Stimulated activated naive CD4-positive, alpha-beta T cell (primary cell): ENCODE measurements at regions not wholly inside any gene's neighbourhood (a gene's known extent, or its start where the extent isn't known, plus 50 kb on each side); places are given as distances from the start of the nearest gene placed in this dataset.
A peak's percentile ranks its signal among the peaks of the same experiment; 100 is the strongest.
"Not testable (repeated sequence)": the region's sequence is repeated elsewhere in the genome, so short reads cannot be mapped to it uniquely, and the experiment has no call there.

Source experiments
- DNase-seq, 6 experiments: peaks; one replicate each; lab custom pipeline; 2025; lab: John Stamatoyannopoulos, UW

DNA sequence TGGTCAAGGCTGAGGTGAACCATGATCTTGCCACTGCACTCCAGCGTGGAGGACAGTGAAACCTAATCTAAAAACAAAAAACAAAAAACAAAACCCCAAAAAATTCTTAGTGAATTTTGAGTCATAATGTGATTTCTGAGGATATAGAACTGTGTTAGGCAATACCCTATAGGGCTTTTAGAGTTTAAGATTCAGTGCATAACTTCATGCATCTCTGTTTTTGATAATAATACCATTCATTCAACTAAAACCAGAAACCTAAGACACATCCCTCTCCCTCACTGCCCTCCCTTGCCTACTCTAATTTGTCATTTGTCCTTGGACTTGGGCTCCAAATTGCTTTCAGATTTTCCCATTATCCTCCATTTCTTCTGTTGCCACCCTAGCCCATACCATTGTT is 405.7 kb upstream of the EDIL3 start:
- DNase-seq, result peak in 1 of 6 experiments; percentile 0

DNA sequence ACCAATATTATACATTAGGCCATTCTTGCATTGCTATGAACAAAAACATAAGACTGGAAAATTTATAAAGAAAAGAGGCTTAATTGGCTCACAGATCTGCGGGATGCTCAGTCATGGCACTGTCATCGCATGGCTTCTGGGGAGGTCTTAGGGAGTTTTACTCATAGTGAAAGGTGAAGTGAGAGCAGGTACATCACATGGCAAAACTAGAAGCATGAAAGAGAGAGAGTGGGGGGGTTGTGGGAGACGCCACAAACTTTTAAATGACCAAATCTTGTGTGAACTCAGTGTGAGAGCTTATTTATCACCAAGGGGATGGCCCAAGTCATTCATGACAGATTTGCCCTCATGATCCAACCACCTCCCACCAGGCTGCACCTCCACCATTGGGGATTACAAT is 398.3 kb upstream of the EDIL3 start:
- DNase-seq, result no peak

DNA sequence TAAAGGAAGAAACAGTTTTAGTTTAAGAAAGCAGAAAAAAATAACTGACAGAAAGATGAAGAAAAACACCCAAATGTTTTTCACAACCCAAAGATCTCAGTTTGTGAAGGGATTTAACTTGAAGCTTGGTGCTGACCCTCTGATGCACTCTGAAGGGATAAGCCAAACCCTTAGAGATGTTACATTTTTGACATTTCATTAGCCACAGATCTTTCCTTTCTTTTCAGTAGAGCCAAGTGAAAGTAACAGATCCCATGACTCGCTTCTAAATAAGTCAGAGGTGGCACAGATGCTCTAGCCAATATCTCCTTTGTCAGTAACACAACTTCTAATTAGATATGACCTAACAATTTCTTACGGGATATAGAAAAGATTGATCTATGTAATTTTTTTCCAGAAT is 394.5 kb upstream of the EDIL3 start:
- DNase-seq, result no peak

DNA sequence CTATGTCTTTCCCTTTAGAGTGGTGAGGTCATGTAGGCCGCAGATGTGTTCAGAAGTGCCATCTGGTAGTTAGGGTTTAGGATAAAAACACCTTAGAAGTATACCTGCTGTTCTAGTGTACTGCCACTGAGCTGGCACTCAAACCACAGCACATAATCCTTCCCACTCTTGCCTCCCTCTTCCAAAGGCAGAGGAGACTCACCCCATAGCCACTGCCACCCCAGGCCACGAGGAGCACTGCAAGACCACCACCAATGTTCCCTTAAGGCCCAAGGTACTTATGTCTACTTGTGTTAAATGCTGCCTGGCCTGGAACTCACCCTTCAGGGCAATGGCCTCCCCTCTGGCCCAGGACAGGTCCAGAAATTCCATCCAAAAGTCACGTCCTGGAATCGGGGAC is 379.5 kb upstream of the EDIL3 start:
- no peak for DNase-seq

DNA sequence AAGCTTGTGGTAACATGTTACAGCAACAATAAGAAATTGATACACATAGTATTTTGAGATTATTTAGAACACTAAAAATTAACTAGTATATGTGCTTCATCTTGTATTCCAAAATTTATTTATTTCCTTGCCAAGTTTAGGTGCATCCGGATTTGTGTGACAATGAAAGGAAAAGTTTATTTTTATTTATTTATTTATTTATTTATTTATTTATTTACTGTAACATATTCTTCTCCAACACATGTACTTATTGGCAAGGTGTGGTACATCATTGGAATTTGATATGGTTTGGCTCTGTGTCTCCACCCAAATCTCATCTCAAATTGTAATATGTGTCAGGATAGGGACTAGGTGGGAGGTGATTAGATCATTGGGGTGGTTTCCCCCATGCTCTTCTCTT is 373.3 kb upstream of the EDIL3 start:
- no peak for DNase-seq

DNA sequence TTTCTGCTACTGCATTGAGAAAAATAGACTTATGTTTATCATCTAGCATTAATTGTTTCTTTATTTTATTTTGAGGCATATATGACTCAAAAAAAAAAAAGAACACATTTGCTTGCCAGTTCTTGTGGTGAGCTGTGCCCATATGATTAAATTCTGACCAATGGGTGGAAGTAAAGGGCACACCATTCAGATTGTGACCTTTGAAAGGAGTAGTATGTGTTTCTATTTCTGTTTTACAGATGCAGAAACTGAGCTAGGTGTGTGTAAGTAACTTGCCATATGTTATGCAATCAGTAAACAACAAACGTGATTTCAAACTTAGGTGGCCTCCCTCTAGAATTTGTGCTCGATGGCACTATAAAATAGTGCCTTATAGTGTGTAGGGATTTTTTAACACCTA is 368.1 kb upstream of the EDIL3 start:
- no peak for DNase-seq

DNA sequence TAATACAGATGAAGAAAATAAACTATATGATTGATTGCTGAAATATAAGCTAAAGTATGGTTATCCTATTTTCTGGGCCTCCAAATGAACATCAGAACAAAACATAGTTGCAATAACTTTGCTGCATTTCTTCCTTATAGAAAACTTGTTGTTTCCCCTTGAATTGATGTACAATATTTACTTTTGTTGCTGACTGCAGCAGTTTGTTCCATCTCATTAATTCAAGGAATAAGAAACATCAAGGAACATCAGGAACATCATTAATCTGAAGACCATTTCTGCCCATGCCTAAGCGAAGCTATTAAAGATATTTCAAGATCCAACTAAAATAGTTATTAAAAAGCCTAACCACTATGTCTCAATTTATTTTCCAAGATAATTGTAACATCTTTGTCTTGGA is 363.6 kb upstream of the EDIL3 start:
- DNase-seq, result no peak

DNA sequence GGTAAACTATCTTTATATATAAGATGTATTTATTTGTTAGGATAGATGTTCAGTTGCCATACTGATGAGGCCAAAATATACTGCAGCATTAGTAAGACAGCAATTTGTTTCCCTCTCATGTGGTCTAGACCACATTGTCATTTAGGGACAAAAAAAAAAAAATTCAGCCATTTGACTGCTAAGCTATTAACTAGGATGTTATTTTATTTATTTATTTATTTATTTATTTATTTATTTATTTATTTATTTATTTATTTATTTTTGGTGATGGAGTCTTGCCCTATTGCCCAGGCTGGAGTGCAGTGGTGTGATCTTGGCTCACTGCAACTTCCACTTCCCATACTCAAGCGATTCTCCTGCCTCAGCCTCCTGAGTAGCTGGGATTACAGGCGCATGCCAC is 361.6 kb upstream of the EDIL3 start:
- DNase-seq, result not testable (repeated sequence)

DNA sequence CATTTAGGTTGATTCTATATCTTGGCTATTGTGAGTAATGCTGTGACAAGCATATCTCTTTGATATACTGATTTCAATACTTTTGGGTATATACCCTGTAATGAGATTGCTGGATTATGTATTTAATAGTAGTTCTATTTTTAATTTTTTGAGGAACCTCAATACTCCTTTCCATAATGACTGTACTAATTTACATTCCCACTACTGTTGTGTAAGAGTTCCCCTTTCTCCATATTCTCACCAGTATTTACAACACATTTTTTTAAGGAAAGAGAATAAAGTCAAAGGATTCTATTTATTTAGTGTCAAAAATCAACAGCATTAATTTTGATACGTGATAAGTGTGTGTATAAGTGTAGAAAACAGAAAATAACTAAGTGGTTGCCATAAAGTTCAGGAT is 356.4 kb upstream of the EDIL3 start:
- no peak for DNase-seq

DNA sequence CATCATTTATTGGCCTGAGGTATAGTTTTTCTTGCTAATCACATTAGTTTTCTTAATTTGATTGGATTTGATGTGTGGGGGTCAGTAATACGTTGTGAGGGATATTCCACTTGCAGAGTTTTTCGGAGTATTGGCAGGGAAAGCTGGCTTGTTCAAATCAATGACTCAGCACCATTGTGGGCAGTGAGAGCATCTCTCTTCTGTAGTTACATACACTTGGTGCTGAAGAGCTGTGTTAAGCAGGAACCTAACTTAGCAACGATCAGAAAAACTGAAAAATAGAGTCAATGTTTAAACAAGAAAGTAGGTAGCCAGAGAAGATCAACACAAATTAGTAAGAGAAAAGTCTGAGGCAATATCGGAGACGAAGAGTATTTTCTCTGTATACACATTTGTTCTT is 344.6 kb upstream of the EDIL3 start:
- no peak for DNase-seq

DNA sequence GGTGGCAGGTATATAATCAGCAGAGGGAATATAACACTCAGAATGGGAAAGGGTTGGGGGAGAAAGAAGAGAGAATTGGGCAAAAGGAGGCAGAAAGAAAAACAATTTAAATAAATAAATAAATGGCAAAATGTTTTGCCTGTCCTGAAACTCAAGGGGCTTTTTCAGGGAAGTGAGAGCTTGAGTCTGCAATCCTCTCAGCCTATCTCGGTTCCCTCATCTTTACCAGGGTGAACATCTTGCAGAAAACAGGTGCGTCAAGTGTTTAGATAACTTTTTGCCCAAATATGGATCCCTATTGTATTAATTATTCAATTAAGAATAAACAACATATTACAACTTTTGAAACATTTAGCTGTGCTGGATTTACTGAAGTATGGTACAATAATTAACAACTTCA is 343.0 kb upstream of the EDIL3 start:
- no peak for DNase-seq

DNA sequence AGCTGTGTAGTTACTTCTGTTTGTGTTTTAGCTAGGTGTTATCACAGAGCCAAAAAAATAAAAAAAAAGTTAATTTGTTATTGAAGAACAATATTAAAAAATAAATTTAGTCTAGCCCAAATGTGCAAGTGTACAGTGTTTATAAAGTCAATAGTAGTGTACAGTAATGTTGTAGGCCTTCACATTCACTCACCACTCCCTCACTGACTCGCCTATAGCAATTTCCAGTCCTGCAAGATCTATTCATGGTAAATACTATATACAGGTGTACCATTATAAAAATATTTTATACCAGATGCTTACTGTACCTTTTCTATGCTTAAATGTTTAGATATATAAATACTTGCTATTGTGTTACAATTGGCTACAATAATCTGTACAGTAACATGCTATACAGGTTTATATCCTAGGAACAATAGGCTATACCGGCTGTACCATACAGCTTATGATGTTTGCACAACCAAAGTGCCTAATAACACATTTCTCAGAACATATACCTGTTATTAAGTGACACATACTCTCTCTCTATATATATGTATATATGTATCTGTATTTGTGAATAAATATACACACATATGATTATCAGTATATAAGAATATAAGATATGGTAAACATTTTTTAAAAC is 341.4 kb upstream of the EDIL3 start:
- no peak for DNase-seq

DNA sequence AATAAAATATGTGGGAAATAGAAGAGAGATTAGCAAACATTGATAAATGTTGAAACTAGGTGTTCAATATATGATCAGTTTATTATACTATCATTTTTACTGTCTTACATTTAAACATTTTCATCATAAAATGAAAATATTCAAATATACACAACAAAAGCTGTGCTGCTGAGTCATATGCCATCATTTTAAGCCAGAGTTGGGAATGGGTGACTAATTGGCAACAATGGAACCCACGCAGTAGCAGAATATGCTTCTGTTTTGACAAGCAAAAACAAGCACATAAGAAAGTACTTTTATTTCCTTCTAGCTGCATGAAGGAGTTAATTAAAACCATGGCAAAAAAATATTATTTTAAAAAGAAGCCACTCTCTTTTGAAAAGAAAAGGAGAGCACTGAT is 340.0 kb upstream of the EDIL3 start:
- DNase-seq, result no peak

DNA sequence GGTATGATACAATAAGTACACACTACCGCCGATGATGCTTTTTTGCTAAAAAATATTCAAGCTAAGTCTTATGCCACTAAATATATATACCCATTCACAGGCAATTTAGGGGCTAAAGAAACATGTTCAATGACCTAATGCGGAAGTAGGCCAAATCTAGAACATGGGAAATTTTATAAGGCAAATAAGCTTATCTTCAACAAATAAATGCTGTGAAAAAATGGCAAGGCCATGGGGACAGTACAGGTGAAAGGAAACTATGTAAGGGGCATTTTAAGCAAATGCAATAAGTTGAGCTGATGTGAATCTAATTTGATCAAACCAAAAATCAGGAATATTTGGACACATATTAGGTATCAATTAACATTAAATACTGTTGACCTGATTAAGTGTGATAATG is 339.5 kb upstream of the EDIL3 start:
- no peak for DNase-seq

DNA sequence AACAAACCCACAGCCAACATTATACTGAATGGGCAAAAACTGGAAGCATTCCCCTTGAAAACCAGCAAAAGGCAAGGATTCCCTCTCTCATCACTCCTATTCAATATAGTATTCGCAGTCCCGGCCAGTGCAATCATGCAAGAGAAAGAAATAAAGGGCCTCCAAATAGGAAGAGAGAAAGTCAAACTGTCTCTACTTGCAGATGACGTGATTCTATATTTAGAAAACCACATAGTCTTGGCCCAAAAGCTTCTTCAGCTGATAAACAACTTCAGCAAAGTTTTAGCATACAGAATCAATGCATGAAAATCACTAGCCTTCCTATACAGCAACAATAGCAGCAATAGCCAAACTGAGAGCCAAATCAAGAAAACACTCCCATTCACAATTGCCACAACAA is 333.7 kb upstream of the EDIL3 start:
- DNase-seq, result no peak

DNA sequence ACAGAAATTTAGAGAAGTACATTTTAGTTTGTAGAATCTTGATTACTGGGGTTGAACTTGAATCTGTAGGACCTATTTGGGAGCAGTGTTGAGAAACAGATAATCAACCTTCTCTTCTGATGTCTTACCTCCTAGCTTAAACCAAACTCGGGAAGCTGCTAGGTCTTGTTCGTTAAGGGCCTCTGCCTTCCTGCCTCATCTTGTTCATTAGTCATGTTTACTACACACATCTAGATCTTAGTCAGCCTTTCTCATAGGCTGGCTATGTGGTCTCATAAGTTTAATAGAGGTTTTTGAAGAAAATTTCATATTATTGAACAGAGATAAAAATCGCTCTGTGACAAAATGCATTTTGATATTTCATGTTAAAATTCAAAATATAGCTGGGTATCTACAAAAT is 331.0 kb upstream of the EDIL3 start:
- no peak for DNase-seq

DNA sequence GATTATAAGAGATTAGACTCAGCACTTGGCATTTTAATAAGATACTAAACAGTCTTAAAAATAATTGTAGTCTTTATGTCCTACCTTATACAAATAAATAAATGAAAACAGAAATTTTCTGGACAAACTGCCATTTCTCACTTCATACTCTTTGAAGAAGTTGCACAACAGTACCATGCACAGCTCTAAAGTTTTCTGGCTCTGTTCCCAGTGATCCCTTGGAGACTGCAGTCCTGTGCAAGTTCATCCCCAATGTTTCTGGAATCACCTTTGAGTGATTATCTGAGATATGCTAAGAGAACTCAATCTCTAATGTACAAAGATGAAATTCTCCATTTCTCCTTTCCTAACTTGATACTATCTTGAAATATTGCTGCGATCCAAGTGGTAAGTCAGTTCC is 330.4 kb upstream of the EDIL3 start:
- DNase-seq, result no peak

DNA sequence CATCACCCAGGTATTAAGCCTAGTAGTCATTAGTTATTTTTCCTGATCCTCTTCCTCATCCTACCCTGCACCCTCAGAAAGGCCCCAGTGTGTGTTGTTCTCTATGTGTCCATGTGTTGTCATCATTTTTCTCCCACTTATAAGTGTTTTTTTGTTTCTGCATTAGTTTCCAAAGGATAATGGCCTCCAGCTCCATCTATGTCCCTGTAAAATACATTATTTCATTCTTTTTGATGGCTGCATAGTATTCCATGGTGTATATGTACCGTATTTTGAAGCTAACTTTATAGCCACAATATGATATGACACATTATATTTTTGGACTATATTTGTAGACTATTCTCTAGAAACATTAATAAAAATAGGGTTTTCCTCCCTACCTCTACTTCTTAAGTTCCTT is 324.4 kb upstream of the EDIL3 start:
- DNase-seq, result no peak

DNA sequence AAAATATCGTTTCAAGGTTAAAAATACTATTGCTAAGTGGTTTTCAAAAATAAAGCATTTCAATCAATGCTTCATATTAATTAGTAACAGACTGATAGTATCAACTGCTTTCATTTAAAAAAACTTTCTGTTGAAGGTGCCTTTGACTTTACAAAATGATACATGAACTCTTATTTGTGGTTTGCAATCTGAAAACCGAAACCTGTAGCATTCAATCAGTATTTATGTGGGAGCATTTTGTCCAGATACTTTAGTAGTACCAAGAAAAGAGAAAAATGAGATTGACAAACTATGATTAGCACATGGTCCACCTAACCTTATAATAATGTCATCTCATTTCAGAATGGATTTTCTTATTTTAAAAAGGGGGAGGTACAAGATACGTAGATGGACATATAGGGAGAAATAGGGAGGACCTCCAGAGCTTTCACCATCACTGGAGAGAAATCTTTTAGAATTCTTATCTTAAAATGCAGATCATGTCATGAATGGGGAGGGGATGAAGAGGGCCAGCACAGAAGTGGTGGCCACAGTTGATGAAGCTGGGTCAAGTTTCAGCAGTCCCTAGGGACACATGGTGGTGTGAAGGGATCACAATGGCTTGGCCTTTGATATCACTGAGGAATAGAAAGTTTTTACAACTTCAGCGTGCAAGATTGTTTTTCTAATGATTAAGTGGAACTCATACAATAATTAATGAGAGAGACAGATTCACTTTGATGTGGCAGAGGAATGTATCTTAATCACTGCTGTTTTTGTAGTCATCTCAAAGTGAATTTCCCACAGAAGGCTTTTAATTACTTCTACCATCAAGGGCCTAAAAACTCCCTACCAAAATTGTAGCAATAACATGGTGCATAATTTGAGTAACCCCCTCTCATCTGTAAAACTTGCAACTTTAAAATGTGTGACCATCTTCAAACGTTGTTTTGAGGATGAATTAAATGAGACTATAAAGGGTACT is 322.3 kb upstream of the EDIL3 start:
- DNase-seq, result no peak

DNA sequence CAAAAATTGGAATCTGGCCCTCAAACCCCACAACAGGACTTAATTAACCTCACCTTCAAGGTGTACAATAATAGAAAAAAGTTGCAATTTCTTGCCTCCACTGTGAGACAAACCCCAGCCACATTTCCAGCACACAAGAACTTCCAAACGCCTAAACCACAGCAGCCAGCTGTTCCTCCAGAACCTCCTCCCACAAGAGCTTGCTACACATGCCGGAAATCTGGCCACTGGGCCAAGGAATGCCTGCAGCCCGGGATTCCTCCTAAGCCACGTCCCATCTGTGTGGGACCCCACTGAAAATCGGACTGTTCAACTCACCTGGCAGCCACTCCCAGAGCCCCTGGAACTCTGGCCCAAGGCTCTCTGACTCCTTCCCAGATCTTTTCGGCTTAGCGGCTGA is 315.9 kb upstream of the EDIL3 start:
- not testable (repeated sequence) for DNase-seq

DNA sequence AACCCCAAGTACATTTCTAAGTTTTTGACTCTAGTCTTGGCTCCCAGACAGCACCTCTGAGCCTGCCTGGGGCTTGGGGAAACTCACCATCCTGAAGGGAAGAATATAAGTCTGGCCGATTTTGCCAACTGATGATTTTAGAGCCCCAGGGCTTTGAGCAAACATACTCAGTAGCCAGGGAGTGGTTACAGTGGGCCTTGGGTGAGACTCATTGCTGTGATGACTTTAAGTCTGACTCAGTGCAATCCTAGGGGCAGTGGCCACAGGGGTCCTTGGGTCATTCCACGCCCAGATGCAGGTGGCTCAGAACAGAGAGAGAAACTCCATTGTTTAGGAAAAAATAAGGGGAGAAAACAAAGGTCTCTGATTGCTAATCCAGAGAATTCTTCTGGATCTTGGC is 312.0 kb upstream of the EDIL3 start:
- no peak for DNase-seq

DNA sequence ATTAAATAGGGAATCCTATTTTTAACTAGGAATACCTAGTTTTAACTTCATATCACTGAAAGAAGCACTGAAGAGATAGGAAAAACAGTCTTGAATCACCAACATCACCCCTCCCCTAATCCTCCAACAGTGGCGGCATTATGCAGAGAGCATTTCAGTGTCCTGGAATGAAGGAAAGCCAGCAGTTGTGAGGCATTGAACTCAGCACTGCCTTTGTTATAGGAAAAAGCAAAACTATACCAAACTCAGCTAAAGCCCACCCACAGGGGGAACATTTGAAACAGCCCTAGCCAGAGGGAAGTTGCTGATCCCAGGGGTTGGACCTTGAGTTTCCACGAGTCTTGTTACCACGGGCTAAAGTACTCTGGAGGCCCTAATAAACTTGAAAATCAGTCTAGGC is 310.6 kb upstream of the EDIL3 start:
- no peak for DNase-seq

DNA sequence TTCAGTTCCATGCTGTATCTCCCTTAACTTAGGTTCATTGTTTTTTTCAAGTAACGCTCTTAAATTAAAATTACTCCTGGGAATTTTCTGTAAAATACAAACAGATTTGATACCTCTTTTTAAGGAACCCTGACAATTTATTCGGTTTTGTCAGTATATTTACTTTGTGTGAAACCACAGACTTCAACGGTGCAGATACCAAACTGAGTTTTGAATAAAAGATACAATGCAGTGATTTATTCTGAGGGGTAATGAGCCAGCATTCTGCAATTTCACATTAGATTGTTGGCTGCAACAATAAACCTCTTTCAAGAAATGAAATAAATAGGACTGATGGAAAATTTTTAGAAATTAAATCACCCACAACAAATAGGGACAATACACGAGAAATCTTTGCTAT is 308.6 kb upstream of the EDIL3 start:
- no peak for DNase-seq

DNA sequence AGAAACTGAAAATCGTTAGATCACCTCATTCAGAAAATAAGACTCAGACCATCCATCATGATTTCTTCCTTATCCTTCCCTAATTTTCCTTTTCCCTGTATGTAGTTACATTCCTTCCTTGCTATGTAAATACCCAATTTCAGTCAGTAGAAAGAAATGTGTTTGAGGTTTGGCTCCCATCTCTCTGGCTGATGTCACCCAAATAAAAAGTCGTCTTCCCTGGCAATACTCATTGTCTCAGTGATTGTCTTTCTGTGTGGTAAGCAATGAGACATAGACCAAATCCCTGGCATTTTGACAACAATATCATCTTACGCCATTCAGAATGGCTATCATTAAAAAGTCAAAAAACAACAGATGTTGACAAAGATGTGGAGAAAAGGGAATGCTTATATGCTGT is 303.9 kb upstream of the EDIL3 start:
- no peak for DNase-seq
